Neutrophil (primary cell): ENCODE measurements at regions not wholly inside any gene's neighbourhood (a gene's known extent, or its start where the extent isn't known, plus 50 kb on each side); places are given as distances from the start of the nearest gene placed in this dataset.

Experiments used
- H3K27ac ChIP-seq: fragments of 200-600 bp; sonication (generic); 2 replicates; pipeline ENCODE4 v1.5.1; 2016; ENCODE audit warnings: mild to moderate bottlenecking, moderate library complexity
- H3K27me3 ChIP-seq: fragments of 200-600 bp; sonication (generic); 2 replicates; pipeline ENCODE4 v1.6.0; 2016; ENCODE audit warnings: mild to moderate bottlenecking
- H3K36me3 ChIP-seq: fragments of 200-600 bp; sonication (generic); 2 replicates; pipeline ENCODE4 v1.5.1; 2017
- H3K4me1 ChIP-seq, 2 experiments: fragments of 200-600 bp in 1 of 2; sonication (generic) in 1 of 2; 1 replicate in 1 of 2; 2 replicates in 1 of 2; pipeline versions ENCODE4 v1.5.1 to v1.6.1; 2013 to 2016; ENCODE audit warnings: low read depth in 1 of 2, low read length in 1 of 2, mild to moderate bottlenecking in 1 of 2, moderate library complexity in 1 of 2; ENCODE audit not compliant: control insufficient read depth in 1 of 2, insufficient read depth in 1 of 2
- H3K4me3 ChIP-seq, 2 experiments: fragments of 200-600 bp in 1 of 2; sonication (generic) in 1 of 2; 1 replicate in 1 of 2; 2 replicates in 1 of 2; pipeline ENCODE4 v1.5.1; 2013 to 2016; ENCODE audit warnings: low read depth in 1 of 2, low read length in 1 of 2, mild to moderate bottlenecking in 1 of 2, moderate library complexity in 1 of 2
- H3K9me3 ChIP-seq: fragments of 200-600 bp; sonication (generic); 2 replicates; pipeline ENCODE4 v1.5.1; 2016
- CTCF ChIP-seq: fragments of 200-600 bp; sonication (generic); IDR thresholded peaks from 2 replicates; pipeline ENCODE4 v1.5.1; 2016; ENCODE audit warnings: antibody characterized with exemption

DNA sequence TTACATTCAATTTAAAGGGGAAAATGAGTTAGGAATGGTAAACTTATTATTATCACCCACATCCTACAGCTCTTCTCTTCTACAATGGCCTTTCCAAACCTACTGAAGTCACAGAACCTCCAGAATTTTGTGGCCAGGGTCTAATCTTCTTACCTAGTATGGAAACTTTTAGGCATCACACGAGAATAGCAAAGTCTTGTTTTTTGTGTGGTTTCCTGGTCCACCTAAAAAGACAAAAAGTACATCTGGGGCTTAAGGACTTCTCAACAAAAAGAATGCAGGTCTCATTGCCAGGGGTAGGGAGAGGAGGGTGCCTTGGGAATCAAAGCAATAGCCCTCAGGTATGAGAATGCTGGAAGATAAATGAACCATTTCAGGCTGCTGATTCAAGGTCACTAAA is 345.3 kb downstream of the LMX1A start:
- H3K9me3 ChIP-seq: no peaks in the 10 kb centered on the region
- no peaks in the 10 kb centered on the region for H3K36me3 ChIP-seq
- no peak overlapping the region for H3K27ac ChIP-seq
- TF ChIP-seq CTCF: no peak
- no peaks in the 10 kb centered on the region for H3K4me1 ChIP-seq
- no peaks in the 10 kb centered on the region for H3K27me3 ChIP-seq
- H3K4me3 ChIP-seq: no peak overlapping the region

GRCh38 chr1:165010418-165011070 is 346.0 kb downstream of the LMX1A start:
- H3K4me1 ChIP-seq: no peaks in the 10 kb centered on the region
- H3K27ac ChIP-seq: no peak overlapping the region
- no peaks in the 10 kb centered on the region for H3K9me3 ChIP-seq
- H3K27me3 ChIP-seq: no peaks in the 10 kb centered on the region
- TF ChIP-seq CTCF: no peak
- H3K36me3 ChIP-seq: no peaks in the 10 kb centered on the region
- no peak overlapping the region for H3K4me3 ChIP-seq

- H3K4me3 ChIP-seq: no peak overlapping the region
- no peaks in the 10 kb centered on the region for H3K36me3 ChIP-seq
- no peak overlapping the region for H3K27ac ChIP-seq
- no peak for TF ChIP-seq CTCF
- no peaks in the 10 kb centered on the region for H3K4me1 ChIP-seq
- H3K27me3 ChIP-seq: no peaks in the 10 kb centered on the region
- H3K9me3 ChIP-seq: no peaks in the 10 kb centered on the region
Measured at GRCh38 chr1:165006831-165007230, 349.7 kb downstream of the LMX1A start.

- no peak for TF ChIP-seq CTCF
- Histone ChIP-seq H3K27me3 (no peaks in the 10 kb centered on the region), H3K9me3 (no peaks in the 10 kb centered on the region), H3K4me1 (no peaks in the 10 kb centered on the region), H3K36me3 (no peaks in the 10 kb centered on the region), H3K4me3 (no peak overlapping the region), H3K27ac (no peak overlapping the region)
Measured at GRCh38 chr1:164999146-164999545, 357.4 kb downstream of the LMX1A start.

- no peaks in the 10 kb centered on the region for H3K9me3 ChIP-seq
- H3K4me3 ChIP-seq: no peak overlapping the region
- H3K4me1 ChIP-seq: no peaks in the 10 kb centered on the region
- no peaks in the 10 kb centered on the region for H3K27me3 ChIP-seq
- no peak overlapping the region for H3K27ac ChIP-seq
- H3K36me3 ChIP-seq: no peaks in the 10 kb centered on the region
- TF ChIP-seq CTCF: no peak
Measured at GRCh38 chr1:164991763-164992314, 364.7 kb downstream of the LMX1A start.
